ENCODE measurements at regions not wholly inside any gene's neighbourhood (a gene's known extent, or its start where the extent isn't known, plus 50 kb on each side); places are given as distances from the start of the nearest gene placed in this dataset.

- no peak for TF ChIP-seq GATA2 (IDR thresholded peaks at IDR 0.05; ENCODE audit: low read depth, low read length)
- TF ChIP-seq GATA3 (IDR thresholded peaks at IDR 0.05; ENCODE audit: low read depth, low read length), result no peak
Observed at GRCh38 chr4:28464823-28465222, 1604.2 kb downstream of the STIM2 start.

DNA sequence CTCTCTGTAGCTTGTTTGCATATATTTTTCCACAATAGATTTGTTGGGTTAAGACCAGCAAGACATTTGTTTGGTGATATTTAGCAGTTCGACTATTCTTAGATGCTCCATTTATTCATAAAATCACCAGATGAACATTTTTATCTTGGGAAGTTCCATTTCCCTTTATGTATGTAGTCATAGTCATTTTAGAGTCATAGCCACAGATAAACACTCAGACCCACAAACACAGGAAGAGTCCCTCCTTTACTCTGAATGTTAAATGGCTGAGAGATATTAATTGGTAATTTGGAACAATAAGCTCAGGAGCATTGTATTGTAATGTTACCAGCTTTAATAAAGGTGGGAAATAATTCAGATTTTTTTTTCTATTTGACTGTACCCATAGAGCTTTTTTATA, 1608.7 kb downstream of the STIM2 start:
- TF ChIP-seq GATA3 (IDR thresholded peaks at IDR 0.05; ENCODE audit: low read depth, low read length), result no peak
- TF ChIP-seq GATA2 (IDR thresholded peaks at IDR 0.05; ENCODE audit: low read depth, low read length), result no peak

GRCh38 chr4:28469886-28470285, 1609.2 kb downstream of the STIM2 start:
- TF ChIP-seq GATA3 (IDR thresholded peaks at IDR 0.05; ENCODE audit: low read depth, low read length), result no peak
- no peak for TF ChIP-seq GATA2 (IDR thresholded peaks at IDR 0.05; ENCODE audit: low read depth, low read length)

- TF ChIP-seq GATA2 (IDR thresholded peaks at IDR 0.05; ENCODE audit: low read depth, low read length) (no peak), GATA3 (IDR thresholded peaks at IDR 0.05; ENCODE audit: low read depth, low read length) (no peak)
Observed at GRCh38 chr4:28475381-28475780, 1614.7 kb downstream of the STIM2 start.

- TF ChIP-seq GATA2 (IDR thresholded peaks at IDR 0.05; ENCODE audit: low read depth, low read length) (no peak), GATA3 (IDR thresholded peaks at IDR 0.05; ENCODE audit: low read depth, low read length) (no peak)
Observed at GRCh38 chr4:28479666-28480065, 1619.0 kb downstream of the STIM2 start.

GRCh38 chr4:28481565-28481964, 1620.9 kb downstream of the STIM2 start:
- no peak for TF ChIP-seq GATA2 (IDR thresholded peaks at IDR 0.05; ENCODE audit: low read depth, low read length)
- TF ChIP-seq GATA3 (IDR thresholded peaks at IDR 0.05; ENCODE audit: low read depth, low read length), result no peak

- TF ChIP-seq GATA3 (IDR thresholded peaks at IDR 0.05; ENCODE audit: low read depth, low read length), result no peak
- TF ChIP-seq GATA2 (IDR thresholded peaks at IDR 0.05; ENCODE audit: low read depth, low read length), result no peak
Observed at GRCh38 chr4:28482580-28483270, 1622.1 kb downstream of the STIM2 start.

DNA sequence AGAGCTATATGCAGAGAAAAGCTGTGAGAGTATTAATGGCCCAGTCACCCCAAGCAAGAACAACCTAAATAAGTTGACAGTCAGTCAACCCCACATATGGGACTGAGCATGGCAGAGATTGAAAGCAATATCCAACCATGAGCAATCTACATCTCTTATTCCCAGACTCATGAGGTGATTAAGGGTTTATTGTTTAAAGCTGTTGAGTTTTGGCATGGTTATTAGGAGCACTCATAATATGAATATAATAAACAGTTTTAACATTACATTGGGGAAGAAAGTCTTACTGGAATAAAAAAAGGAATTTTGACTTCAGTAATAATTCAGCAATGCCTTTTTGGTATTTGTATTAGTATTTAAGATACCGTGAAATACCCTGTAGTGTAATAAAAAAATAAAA, 1627.4 kb downstream of the STIM2 start:
- no peak for TF ChIP-seq GATA2 (IDR thresholded peaks at IDR 0.05; ENCODE audit: low read depth, low read length)
- TF ChIP-seq GATA3 (IDR thresholded peaks at IDR 0.05; ENCODE audit: low read depth, low read length), result no peak

- TF ChIP-seq GATA2 (IDR thresholded peaks at IDR 0.05; ENCODE audit: low read depth, low read length), result no peak
- no peak for TF ChIP-seq GATA3 (IDR thresholded peaks at IDR 0.05; ENCODE audit: low read depth, low read length)
Observed at GRCh38 chr4:28490669-28491068, 1630.0 kb downstream of the STIM2 start.

- TF ChIP-seq GATA2 (IDR thresholded peaks at IDR 0.05; ENCODE audit: low read depth, low read length), result no peak
- TF ChIP-seq GATA3 (IDR thresholded peaks at IDR 0.05; ENCODE audit: low read depth, low read length), result no peak
Observed at GRCh38 chr4:28505064-28505463, 1644.4 kb downstream of the STIM2 start.

DNA sequence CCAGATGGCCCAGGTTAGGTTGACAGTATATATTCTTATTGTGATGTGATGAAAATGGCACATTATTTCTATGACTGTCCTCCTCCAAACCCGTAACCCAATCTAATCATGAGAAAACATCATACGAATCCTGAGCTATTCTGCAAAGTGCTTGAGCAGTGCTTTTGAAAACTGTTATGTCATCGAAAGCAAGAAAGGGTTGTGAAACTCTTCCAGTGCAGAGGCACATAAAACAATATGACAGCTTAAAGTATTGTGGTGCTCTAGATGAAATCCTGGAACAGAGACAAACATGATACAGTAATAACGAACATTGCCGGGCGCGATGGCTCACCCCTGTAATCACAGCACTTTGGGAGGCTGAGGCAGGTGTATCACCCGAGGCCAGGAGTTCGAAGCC, 1648.0 kb downstream of the STIM2 start:
- no peak for TF ChIP-seq GATA2 (IDR thresholded peaks at IDR 0.05; ENCODE audit: low read depth, low read length)
- TF ChIP-seq GATA3 (IDR thresholded peaks at IDR 0.05; ENCODE audit: low read depth, low read length), result no peak

DNA sequence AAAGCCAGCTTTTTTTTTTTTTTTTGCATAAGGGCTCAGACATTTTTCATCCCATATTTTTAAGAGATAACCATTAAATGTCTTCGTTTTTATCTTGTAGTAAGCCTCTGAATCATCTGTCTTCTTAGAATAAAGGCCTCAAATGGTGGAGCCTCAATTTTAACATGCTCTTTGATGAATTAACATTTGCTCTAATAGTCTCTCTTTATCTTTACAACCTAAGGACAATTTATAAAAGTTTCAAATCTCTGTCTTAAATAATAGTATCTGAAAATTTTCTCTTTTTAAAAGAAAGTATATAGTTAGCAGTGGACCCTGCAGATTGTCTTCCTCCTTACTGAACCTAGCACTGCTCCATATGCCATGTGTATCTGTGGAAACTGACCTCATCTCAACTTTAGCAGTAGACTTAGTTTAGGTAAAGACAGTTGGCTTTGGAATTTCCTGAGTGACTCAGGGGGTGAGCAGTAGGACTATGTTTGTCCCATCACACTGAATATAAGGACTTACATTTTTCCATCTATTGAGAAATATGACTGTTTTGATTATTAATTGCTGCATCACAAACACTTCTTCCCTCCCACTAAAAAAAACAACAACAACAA, 1658.0 kb downstream of the STIM2 start:
- TF ChIP-seq GATA3 (IDR thresholded peaks at IDR 0.05; ENCODE audit: low read depth, low read length) (no peak), GATA2 (IDR thresholded peaks at IDR 0.05; ENCODE audit: low read depth, low read length) (no peak)

GRCh38 chr4:28523681-28524190, 1663.1 kb downstream of the STIM2 start:
- TF ChIP-seq GATA2 (IDR thresholded peaks at IDR 0.05; ENCODE audit: low read depth, low read length) (no peak), GATA3 (IDR thresholded peaks at IDR 0.05; ENCODE audit: low read depth, low read length) (no peak)

- TF ChIP-seq GATA2 (IDR thresholded peaks at IDR 0.05; ENCODE audit: low read depth, low read length) (no peak), GATA3 (IDR thresholded peaks at IDR 0.05; ENCODE audit: low read depth, low read length) (no peak)
Observed at GRCh38 chr4:28536124-28536523, 1675.5 kb downstream of the STIM2 start.

DNA sequence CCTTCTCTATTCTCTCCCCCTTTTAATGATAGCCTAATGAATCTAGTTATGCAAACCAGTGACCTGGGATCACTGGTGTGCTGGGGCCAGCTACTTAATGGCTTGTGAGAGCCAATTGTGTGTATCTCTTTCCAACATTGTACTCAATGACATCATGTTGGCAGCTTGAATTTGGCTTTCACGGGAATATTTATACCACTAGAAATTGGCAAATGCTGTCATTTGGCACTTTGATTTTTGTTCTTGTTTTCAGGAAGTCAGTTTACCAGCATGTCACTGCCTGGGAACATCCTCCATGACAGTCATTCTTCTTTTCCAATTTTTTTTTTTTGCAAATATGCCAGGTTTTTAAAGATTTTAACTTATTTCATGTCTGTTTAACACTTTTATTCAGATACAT, 1685.3 kb downstream of the STIM2 start:
- TF ChIP-seq GATA3 (IDR thresholded peaks at IDR 0.05; ENCODE audit: low read depth, low read length) (no peak), GATA2 (IDR thresholded peaks at IDR 0.05; ENCODE audit: low read depth, low read length) (no peak)

All from SH-SY5Y (cell line).